Right lobe of liver (tissue), 6 donors: ENCODE measurements at regions not wholly inside any gene's neighbourhood (a gene's known extent, or its start where the extent isn't known, plus 50 kb on each side); places are given as distances from the start of the nearest gene placed in this dataset.

Source experiments
- ATAC-seq, 4 donors: fragments of 200-7000 bp; cut with Tn5 transposase; one replicate each; pipeline ENCODE4 v1.9.1; 2020; ENCODE audit warnings: mild to moderate bottlenecking in 4 of 4, moderate library complexity in 4 of 4
- DNase-seq, 3 donors: peaks; one replicate each; pipeline ENCODE4 v3.0.0-alpha.2; 2020
- H3K27ac ChIP-seq, 3 donors: fragments of 200-600 bp; one replicate each; pipeline ENCODE4 v1.8.0; 2022
- H3K27me3 ChIP-seq, 2 donors: fragments of 200-600 bp; one replicate each; pipeline ENCODE4 v1.8.0; 2022
- H3K36me3 ChIP-seq, 4 donors: fragments of 200-600 bp; sonication (generic) in 1 of 4; one replicate each; pipeline versions ENCODE4 v1.5.1 to v1.8.0; 2017 to 2022; ENCODE audit warnings: control low read depth in 1 of 4
- H3K4me1 ChIP-seq, 4 donors: fragments of 200-600 bp; sonication (generic) in 1 of 4; one replicate each; pipeline versions ENCODE4 v1.5.1 to v1.8.0; 2017 to 2022; ENCODE audit warnings: control low read depth in 1 of 4
- H3K4me3 ChIP-seq, 3 donors: fragments of 200-600 bp; one replicate each; pipeline ENCODE4 v1.8.0; 2022
- H3K9me3 ChIP-seq, 4 donors: fragments of 200-600 bp; sonication (generic) in 1 of 4; one replicate each; pipeline versions ENCODE4 v1.5.1 to v1.8.0; 2017 to 2022; ENCODE audit warnings: control low read depth in 1 of 4
- POLR2A ChIP-seq: fragments of 450-650 bp; IDR thresholded peaks from one replicate; pipeline ENCODE4 v1.6.1; 2017; ENCODE audit warnings: antibody characterized with exemption, mild to moderate bottlenecking
- WGBS: methylation state at CpG from one replicate; pipeline ENCODE4 v1.1.6; 2018; ENCODE audit warnings: low coverage, low lambda C conversion rate; ENCODE audit not compliant: insufficient coverage; ENCODE audit errors: missing lambda C conversion rate; 5-methylcytosine and 5-hydroxymethylcytosine counted together
- intact Hi-C, 2 donors: fragments of 100-400 bp; cut with DNase I; formaldehyde crosslinking; loops; one replicate each; pipeline versions ENCODE4 v1.11.2 to v1.14.1; 2022
- TF ChIP-seq, protein P1 (sequence below), 4 donors: fragments of 200-600 bp in 3 of 4; fragments of 450-650 bp in 1 of 4; IDR thresholded peaks; one replicate each; pipeline versions ENCODE4 v1.5.1 to v1.8.0; 2016 to 2022; ENCODE audit warnings: antibody characterized with exemption in 4 of 4, mild to moderate bottlenecking in 2 of 4
- donor health status: DM: no; HTN: yes; CAD: no.
- donor health status: DM: no; HTN: no; CAD: no.
- donor health status: DM: no; HTN: no; CAD: no.
- donor health status: DM: no; HTN: yes; CAD: no.
- donor health status: DM: no; HTN: yes; CAD: no.

- no peak overlapping the region for H3K4me3 ChIP-seq
- H3K27me3 ChIP-seq, result no peaks in the 10 kb centered on the region
- no peak overlapping the region for H3K27ac ChIP-seq
- no peaks in the 10 kb centered on the region for H3K4me1 ChIP-seq
- TF ChIP-seq POLR2A, result no peak
- TF ChIP-seq, protein P1, sequence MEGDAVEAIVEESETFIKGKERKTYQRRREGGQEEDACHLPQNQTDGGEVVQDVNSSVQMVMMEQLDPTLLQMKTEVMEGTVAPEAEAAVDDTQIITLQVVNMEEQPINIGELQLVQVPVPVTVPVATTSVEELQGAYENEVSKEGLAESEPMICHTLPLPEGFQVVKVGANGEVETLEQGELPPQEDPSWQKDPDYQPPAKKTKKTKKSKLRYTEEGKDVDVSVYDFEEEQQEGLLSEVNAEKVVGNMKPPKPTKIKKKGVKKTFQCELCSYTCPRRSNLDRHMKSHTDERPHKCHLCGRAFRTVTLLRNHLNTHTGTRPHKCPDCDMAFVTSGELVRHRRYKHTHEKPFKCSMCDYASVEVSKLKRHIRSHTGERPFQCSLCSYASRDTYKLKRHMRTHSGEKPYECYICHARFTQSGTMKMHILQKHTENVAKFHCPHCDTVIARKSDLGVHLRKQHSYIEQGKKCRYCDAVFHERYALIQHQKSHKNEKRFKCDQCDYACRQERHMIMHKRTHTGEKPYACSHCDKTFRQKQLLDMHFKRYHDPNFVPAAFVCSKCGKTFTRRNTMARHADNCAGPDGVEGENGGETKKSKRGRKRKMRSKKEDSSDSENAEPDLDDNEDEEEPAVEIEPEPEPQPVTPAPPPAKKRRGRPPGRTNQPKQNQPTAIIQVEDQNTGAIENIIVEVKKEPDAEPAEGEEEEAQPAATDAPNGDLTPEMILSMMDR (IDR thresholded peaks at IDR 0.05), result no peak
- no peak for DNase-seq
- no peak for ATAC-seq
- no peaks in the 10 kb centered on the region for H3K36me3 ChIP-seq
- 13% methylated on average over 1 of the region's 1 CpG for WGBS
- intact Hi-C loops, result no loop called here
- no peaks in the 10 kb centered on the region for H3K9me3 ChIP-seq
Measured at GRCh38 chr11:81444297-81444696, 1289.4 kb downstream of the FAM181B start.

DNA sequence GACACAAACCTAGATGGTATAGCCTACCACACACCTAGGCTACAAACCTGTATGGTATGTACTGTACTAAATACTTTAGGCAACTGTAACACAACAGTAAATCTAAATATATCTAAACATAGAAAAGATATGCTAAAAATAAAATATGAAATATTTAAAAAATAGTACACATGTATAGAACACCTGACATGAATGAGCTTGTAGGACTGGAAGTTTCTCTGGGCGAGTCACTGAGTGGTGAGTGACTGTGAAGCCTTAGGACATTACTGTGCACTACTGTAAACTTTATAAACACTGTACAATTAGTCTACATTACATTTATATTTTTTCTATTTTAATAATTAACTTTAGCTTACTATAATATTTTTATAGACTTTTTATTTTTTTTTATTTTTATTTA is 1301.3 kb downstream of the FAM181B start:
- DNase-seq (no peak), ATAC-seq (no peak)
- Histone ChIP-seq H3K9me3 (no peaks in the 10 kb centered on the region), H3K27ac (no peak overlapping the region), H3K4me1 (no peaks in the 10 kb centered on the region), H3K36me3 (no peaks in the 10 kb centered on the region), H3K4me3 (no peak overlapping the region), H3K27me3 (no peaks in the 10 kb centered on the region)
- no peak for TF ChIP-seq POLR2A
- TF ChIP-seq, protein P1 (IDR thresholded peaks at IDR 0.05), result no peak
- intact Hi-C loops, result no loop called here
- WGBS, result 83% methylated on average over 1 of the region's 1 CpG

DNA sequence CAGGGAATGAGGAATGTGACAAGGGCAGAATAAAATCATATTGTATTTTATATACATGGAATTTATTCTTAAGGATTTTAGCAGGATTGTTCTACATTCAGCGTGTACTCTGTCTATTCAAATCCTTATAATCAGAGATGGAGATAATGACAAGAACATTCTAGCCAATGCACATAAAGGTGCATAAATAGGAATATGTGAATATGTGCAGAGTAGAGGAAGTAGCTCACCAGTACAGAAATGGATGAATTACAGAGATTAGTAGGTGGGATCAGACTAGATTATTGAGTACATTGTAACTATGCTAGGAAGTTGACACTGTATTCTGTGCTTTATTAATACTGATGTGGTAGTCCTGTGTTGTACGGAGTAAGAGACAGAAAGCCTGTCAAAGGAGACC is 1308.8 kb downstream of the FAM181B start:
- H3K36me3 ChIP-seq, result no peaks in the 10 kb centered on the region
- WGBS, result 65% methylated on average over 2 of the region's 2 CpGs
- no peak overlapping the region for H3K4me3 ChIP-seq
- H3K27ac ChIP-seq, result no peak overlapping the region
- no peaks in the 10 kb centered on the region for H3K4me1 ChIP-seq
- no peak for DNase-seq
- no peaks in the 10 kb centered on the region for H3K9me3 ChIP-seq
- ATAC-seq, result no peak
- intact Hi-C loops, result no loop called here
- no peaks in the 10 kb centered on the region for H3K27me3 ChIP-seq
- no peak for TF ChIP-seq POLR2A

- no peak overlapping the region for H3K4me3 ChIP-seq
- H3K9me3 ChIP-seq, result no peaks in the 10 kb centered on the region
- H3K27me3 ChIP-seq, result no peaks in the 10 kb centered on the region
- no peak for TF ChIP-seq POLR2A
- TF ChIP-seq, protein P1 (IDR thresholded peaks at IDR 0.05), result no peak
- ATAC-seq (no peak), DNase-seq (no peak)
- no peaks in the 10 kb centered on the region for H3K36me3 ChIP-seq
- intact Hi-C loops, result no loop called here
- no peaks in the 10 kb centered on the region for H3K4me1 ChIP-seq
- H3K27ac ChIP-seq, result no peak overlapping the region
Measured at GRCh38 chr11:81422402-81422801, 1311.3 kb downstream of the FAM181B start.

GRCh38 chr11:81421251-81421860 is 1312.3 kb downstream of the FAM181B start:
- intact Hi-C loops, result no loop called here
- H3K4me1 ChIP-seq, result no peaks in the 10 kb centered on the region
- H3K36me3 ChIP-seq, result no peaks in the 10 kb centered on the region
- WGBS, result 70% methylated on average over 15 of the region's 18 CpGs
- H3K27ac ChIP-seq, result no peak overlapping the region
- TF ChIP-seq, protein P1 (IDR thresholded peaks at IDR 0.05), result no peak
- no peaks in the 10 kb centered on the region for H3K9me3 ChIP-seq
- no peak for ATAC-seq
- H3K27me3 ChIP-seq, result no peaks in the 10 kb centered on the region
- no peak for DNase-seq
- no peak overlapping the region for H3K4me3 ChIP-seq
